ENCODE measurements at regions not wholly inside any gene's neighbourhood (a gene's known extent, or its start where the extent isn't known, plus 50 kb on each side); places are given as distances from the start of the nearest gene placed in this dataset.

- Histone ChIP-seq H3K9me3 (ENCODE audit: control insufficient read depth in 2 of 2, low read length in 2 of 2) (peaks cover 0 to 4% of the 10 kb centered on the region in 2 donors), H3K36me3 (ENCODE audit: control insufficient read depth in 2 of 2, insufficient read depth in 2 of 2, low read length in 2 of 2) (no peaks in the 10 kb centered on the region), H3K9ac (ENCODE audit: low read length in 2 of 2) (no peak overlapping the region), H3K27me3 (ENCODE audit: control insufficient read depth in 1 of 2, insufficient read depth in 2 of 2, low read length in 2 of 2) (no peaks in the 10 kb centered on the region), H3K4me1 (ENCODE audit: control insufficient read depth, insufficient read depth, low read length) (peaks cover 22% of the 10 kb centered on the region), H3K4me3 (ENCODE audit: low read length in 2 of 2) (no peak overlapping the region), H3K27ac (ENCODE audit: low read length) (no peak overlapping the region)
Observed at GRCh38 chr2:120853306-120854013, 117.8 kb downstream of the GLI2 start.

- H3K27me3 ChIP-seq (ENCODE audit: control insufficient read depth in 1 of 2, insufficient read depth in 2 of 2, low read length in 2 of 2), result no peaks in the 10 kb centered on the region
- peaks cover 22% of the 10 kb centered on the region for H3K4me1 ChIP-seq (ENCODE audit: control insufficient read depth, insufficient read depth, low read length)
Observed at GRCh38 chr2:120854014-120854620, 118.4 kb downstream of the GLI2 start.

GRCh38 chr2:120854766-120855530 is 119.3 kb downstream of the GLI2 start:
- no peaks in the 10 kb centered on the region for H3K36me3 ChIP-seq (ENCODE audit: control insufficient read depth in 2 of 2, insufficient read depth in 2 of 2, low read length in 2 of 2)
- H3K4me1 ChIP-seq (ENCODE audit: control insufficient read depth, insufficient read depth, low read length), result peaks cover 22% of the 10 kb centered on the region
- no peaks in the 10 kb centered on the region for H3K9me3 ChIP-seq (ENCODE audit: control insufficient read depth in 2 of 2, low read length in 2 of 2)
- H3K4me3 ChIP-seq (ENCODE audit: low read length in 2 of 2), result no peak overlapping the region
- H3K27ac ChIP-seq (ENCODE audit: low read length), result no peak overlapping the region
- no peak overlapping the region for H3K9ac ChIP-seq (ENCODE audit: low read length in 2 of 2)
- H3K27me3 ChIP-seq (ENCODE audit: control insufficient read depth in 1 of 2, insufficient read depth in 2 of 2, low read length in 2 of 2), result no peaks in the 10 kb centered on the region

More at GRCh38 chr2:120854014-120854620, 118.4 kb downstream of the GLI2 start:
- peaks cover 0 to 4% of the 10 kb centered on the region in 2 donors for H3K9me3 ChIP-seq (ENCODE audit: control insufficient read depth in 2 of 2, low read length in 2 of 2)
- H3K9ac ChIP-seq (ENCODE audit: low read length in 2 of 2), result no peak overlapping the region
- no peak overlapping the region for H3K27ac ChIP-seq (ENCODE audit: low read length)
- no peaks in the 10 kb centered on the region for H3K36me3 ChIP-seq (ENCODE audit: control insufficient read depth in 2 of 2, insufficient read depth in 2 of 2, low read length in 2 of 2)
- H3K4me3 ChIP-seq (ENCODE audit: low read length in 2 of 2), result no peak overlapping the region

GRCh38 chr2:120855855-120856405 is 120.3 kb downstream of the GLI2 start:
- Histone ChIP-seq H3K36me3 (ENCODE audit: control insufficient read depth in 2 of 2, insufficient read depth in 2 of 2, low read length in 2 of 2) (no peaks in the 10 kb centered on the region), H3K4me3 (ENCODE audit: low read length in 2 of 2) (no peak overlapping the region), H3K27me3 (ENCODE audit: control insufficient read depth in 1 of 2, insufficient read depth in 2 of 2, low read length in 2 of 2) (no peaks in the 10 kb centered on the region), H3K4me1 (ENCODE audit: control insufficient read depth, insufficient read depth, low read length) (peaks cover 22% of the 10 kb centered on the region), H3K9me3 (ENCODE audit: control insufficient read depth in 2 of 2, low read length in 2 of 2) (no peaks in the 10 kb centered on the region), H3K9ac (ENCODE audit: low read length in 2 of 2) (no peak overlapping the region), H3K27ac (ENCODE audit: low read length) (no peak overlapping the region)

GRCh38 chr2:120856421-120856862 is 120.8 kb downstream of the GLI2 start:
- no peak overlapping the region for H3K27ac ChIP-seq (ENCODE audit: low read length)
- no peak overlapping the region for H3K4me3 ChIP-seq (ENCODE audit: low read length in 2 of 2)

GRCh38 chr2:120857422-120857821 is 121.8 kb downstream of the GLI2 start:
- Histone ChIP-seq H3K4me3 (ENCODE audit: low read length in 2 of 2) (no peak overlapping the region), H3K36me3 (ENCODE audit: control insufficient read depth in 2 of 2, insufficient read depth in 2 of 2, low read length in 2 of 2) (no peaks in the 10 kb centered on the region), H3K9ac (ENCODE audit: low read length in 2 of 2) (no peak overlapping the region), H3K9me3 (ENCODE audit: control insufficient read depth in 2 of 2, low read length in 2 of 2) (no peaks in the 10 kb centered on the region), H3K4me1 (ENCODE audit: control insufficient read depth, insufficient read depth, low read length) (peaks cover 27% of the 10 kb centered on the region), H3K27me3 (ENCODE audit: control insufficient read depth in 1 of 2, insufficient read depth in 2 of 2, low read length in 2 of 2) (no peaks in the 10 kb centered on the region), H3K27ac (ENCODE audit: low read length) (no peak overlapping the region)

More at GRCh38 chr2:120856421-120856862, 120.8 kb downstream of the GLI2 start:
- no peaks in the 10 kb centered on the region for H3K36me3 ChIP-seq (ENCODE audit: control insufficient read depth in 2 of 2, insufficient read depth in 2 of 2, low read length in 2 of 2)
- H3K9ac ChIP-seq (ENCODE audit: low read length in 2 of 2), result no peak overlapping the region
- no peaks in the 10 kb centered on the region for H3K9me3 ChIP-seq (ENCODE audit: control insufficient read depth in 2 of 2, low read length in 2 of 2)
- H3K4me1 ChIP-seq (ENCODE audit: control insufficient read depth, insufficient read depth, low read length), result peaks cover 22% of the 10 kb centered on the region
- no peaks in the 10 kb centered on the region for H3K27me3 ChIP-seq (ENCODE audit: control insufficient read depth in 1 of 2, insufficient read depth in 2 of 2, low read length in 2 of 2)

GRCh38 chr2:120857931-120858330 is 122.3 kb downstream of the GLI2 start:
- H3K9ac ChIP-seq (ENCODE audit: low read length in 2 of 2), result no peak overlapping the region
- H3K4me3 ChIP-seq (ENCODE audit: low read length in 2 of 2), result no peak overlapping the region
- no peaks in the 10 kb centered on the region for H3K27me3 ChIP-seq (ENCODE audit: control insufficient read depth in 1 of 2, insufficient read depth in 2 of 2, low read length in 2 of 2)
- H3K4me1 ChIP-seq (ENCODE audit: control insufficient read depth, insufficient read depth, low read length), result peaks cover 24% of the 10 kb centered on the region
- H3K27ac ChIP-seq (ENCODE audit: low read length), result no peak overlapping the region
- H3K9me3 ChIP-seq (ENCODE audit: control insufficient read depth in 2 of 2, low read length in 2 of 2), result no peaks in the 10 kb centered on the region
- no peaks in the 10 kb centered on the region for H3K36me3 ChIP-seq (ENCODE audit: control insufficient read depth in 2 of 2, insufficient read depth in 2 of 2, low read length in 2 of 2)

GRCh38 chr2:120858361-120859106 is 122.9 kb downstream of the GLI2 start:
- H3K4me1 ChIP-seq (ENCODE audit: control insufficient read depth, insufficient read depth, low read length), result peaks cover 24% of the 10 kb centered on the region
- no peaks in the 10 kb centered on the region for H3K27me3 ChIP-seq (ENCODE audit: control insufficient read depth in 1 of 2, insufficient read depth in 2 of 2, low read length in 2 of 2)
- H3K27ac ChIP-seq (ENCODE audit: low read length), result no peak overlapping the region
- H3K36me3 ChIP-seq (ENCODE audit: control insufficient read depth in 2 of 2, insufficient read depth in 2 of 2, low read length in 2 of 2), result no peaks in the 10 kb centered on the region
- no peak overlapping the region for H3K9ac ChIP-seq (ENCODE audit: low read length in 2 of 2)
- no peak overlapping the region for H3K4me3 ChIP-seq (ENCODE audit: low read length in 2 of 2)
- H3K9me3 ChIP-seq (ENCODE audit: control insufficient read depth in 2 of 2, low read length in 2 of 2), result no peaks in the 10 kb centered on the region

- H3K27me3 ChIP-seq (ENCODE audit: control insufficient read depth in 1 of 2, insufficient read depth in 2 of 2, low read length in 2 of 2), result no peaks in the 10 kb centered on the region
- H3K36me3 ChIP-seq (ENCODE audit: control insufficient read depth in 2 of 2, insufficient read depth in 2 of 2, low read length in 2 of 2), result no peaks in the 10 kb centered on the region
- H3K9ac ChIP-seq (ENCODE audit: low read length in 2 of 2), result no peak overlapping the region
- H3K4me1 ChIP-seq (ENCODE audit: control insufficient read depth, insufficient read depth, low read length), result peaks cover 29% of the 10 kb centered on the region
- no peaks in the 10 kb centered on the region for H3K9me3 ChIP-seq (ENCODE audit: control insufficient read depth in 2 of 2, low read length in 2 of 2)
- no peak overlapping the region for H3K4me3 ChIP-seq (ENCODE audit: low read length in 2 of 2)
- H3K27ac ChIP-seq (ENCODE audit: low read length), result no peak overlapping the region
Observed at GRCh38 chr2:120859128-120859527, 123.5 kb downstream of the GLI2 start.
